ENCODE measurements at regions not wholly inside any gene's neighbourhood (a gene's known extent, or its start where the extent isn't known, plus 50 kb on each side); places are given as distances from the start of the nearest gene placed in this dataset.
"Not testable (repeated sequence)": the region's sequence is repeated elsewhere in the genome, so short reads cannot be mapped to it uniquely, and the experiment has no call there.

DNA sequence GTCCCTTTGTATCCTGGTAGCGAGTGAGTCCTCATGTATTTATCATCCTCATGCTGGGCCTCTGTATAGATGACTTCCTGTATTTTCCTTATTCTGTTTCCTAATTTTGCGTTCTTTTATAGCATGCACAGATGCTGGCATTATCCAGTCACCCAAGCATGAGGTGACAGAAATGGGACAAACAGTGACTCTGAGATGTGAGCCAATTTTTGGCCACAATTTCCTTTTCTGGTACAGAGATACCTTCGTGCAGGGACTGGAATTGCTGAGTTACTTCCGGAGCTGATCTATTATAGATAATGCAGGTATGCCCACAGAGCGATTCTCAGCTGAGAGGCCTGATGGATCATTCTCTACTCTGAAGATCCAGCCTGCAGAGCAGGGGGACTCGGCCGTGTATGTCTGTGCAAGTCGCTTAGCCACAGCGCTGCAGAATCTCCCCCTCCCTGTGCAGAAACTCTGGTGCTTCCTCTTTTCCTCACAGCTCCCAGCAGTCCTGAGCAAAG lies 183.1 kb upstream of the PRSS58 start:
- DNase-seq (ENCODE audit: low read depth in 2 of 2): no peak

GRCh38 chr7:142440219-142440905 lies 182.5 kb upstream of the PRSS58 start:
- DNase-seq (ENCODE audit: low read depth in 2 of 2): peak in 1 of 2 donors; percentile 10

DNA sequence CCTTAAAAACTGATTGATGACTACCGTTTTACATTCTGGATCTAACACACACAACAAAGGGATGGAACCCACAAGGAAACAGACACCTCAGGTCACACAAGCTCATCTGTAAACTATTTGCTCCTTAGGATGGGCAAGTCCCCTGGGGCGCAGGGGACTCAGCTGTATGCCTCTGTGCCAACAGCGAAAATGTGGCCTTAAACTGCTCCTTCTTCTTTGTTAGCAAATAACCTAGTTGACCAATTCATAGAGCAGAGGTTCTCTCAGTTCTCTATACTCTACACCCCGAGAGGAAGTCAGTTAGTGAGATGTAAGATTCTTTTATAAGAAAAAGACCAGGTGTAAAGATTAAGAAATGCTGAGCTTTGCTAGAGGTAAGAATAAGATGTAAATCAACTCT lies 181.9 kb upstream of the PRSS58 start:
- no peak for DNase-seq (ENCODE audit: low read depth in 2 of 2)

GRCh38 chr7:142438923-142439515 lies 181.2 kb upstream of the PRSS58 start:
- no peak for DNase-seq (ENCODE audit: low read depth in 2 of 2)

DNA sequence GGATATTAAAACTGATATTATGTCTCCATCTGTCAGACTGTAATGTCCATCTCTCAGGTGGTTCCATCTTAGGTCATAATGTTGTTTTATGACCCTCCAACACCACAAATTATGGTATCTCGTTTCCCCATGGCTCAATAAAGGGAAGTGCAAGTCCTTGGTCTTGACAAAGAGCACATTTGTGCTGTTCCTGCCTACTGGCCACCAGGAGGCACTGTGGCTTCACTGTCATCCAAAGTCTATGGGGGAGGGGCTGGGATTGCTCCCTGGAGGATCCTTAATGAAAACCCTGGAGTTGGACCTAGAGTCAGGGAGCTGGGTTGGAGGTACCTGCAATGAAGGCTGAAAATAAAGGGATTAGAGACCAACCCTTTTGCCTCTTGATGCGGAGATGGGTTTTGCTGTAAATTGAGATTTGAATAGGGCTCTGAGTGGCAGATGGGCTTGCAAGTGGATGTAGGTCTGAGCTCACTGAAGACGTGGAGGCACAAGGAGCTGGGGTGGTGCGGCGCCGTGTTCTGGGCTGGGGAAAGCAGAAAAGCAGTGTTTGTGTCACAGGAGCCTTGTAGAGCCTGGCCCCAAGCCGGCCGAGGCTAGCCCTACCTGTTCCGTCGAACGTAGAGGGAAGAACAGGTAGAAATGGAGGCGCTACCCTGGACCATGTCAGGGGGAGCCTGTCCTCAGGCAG lies 180.5 kb upstream of the PRSS58 start:
- peak; percentile 9 to 58 for DNase-seq (ENCODE audit: low read depth in 2 of 2)

DNA sequence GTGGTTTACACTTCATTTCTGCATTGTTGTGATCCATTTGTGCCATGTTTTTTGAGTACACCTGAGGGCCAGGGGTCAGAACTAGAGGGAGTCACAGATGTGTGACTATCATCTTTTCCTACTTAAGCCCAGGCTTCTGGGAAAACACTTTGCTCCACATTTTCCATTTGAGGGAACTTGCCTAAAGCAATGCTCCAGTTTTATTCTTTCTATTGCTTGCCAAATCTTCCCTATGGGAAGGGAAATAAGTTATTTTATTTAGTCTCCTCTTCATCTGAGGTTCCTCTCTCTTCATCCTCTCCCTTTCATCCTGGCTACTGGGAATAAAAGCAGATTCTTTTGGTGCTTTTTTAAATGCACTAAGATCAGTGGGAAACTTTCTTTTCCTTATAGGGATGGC lies 179.9 kb upstream of the PRSS58 start:
- no peak for DNase-seq (ENCODE audit: low read depth in 2 of 2)

- peak in 1 of 2 donors; percentile 37 for DNase-seq (ENCODE audit: low read depth in 2 of 2)
These were observed 178.7 kb upstream of the PRSS58 start for GRCh38 chr7:142436601-142437000.

DNA sequence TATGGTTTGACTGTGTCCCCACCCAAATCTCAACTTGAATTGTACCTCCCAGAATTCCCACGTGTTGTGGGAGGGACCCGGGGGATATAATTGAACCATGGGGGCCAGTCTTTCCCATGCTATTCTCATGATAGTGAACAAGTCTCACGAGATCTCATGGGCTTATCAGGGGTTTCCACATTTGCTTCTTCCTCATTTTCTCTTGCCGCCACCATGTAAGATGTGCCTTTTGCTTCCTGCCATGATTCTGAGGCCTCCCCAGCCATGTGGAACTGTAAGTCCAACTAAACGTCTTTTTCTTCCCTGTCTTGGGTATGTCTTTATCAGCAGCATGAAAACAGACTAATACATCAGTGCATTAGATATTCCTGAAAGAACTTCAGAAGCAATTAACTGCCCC lies 177.7 kb upstream of the PRSS58 start:
- DNase-seq (ENCODE audit: low read depth in 2 of 2): not testable (repeated sequence)

DNA sequence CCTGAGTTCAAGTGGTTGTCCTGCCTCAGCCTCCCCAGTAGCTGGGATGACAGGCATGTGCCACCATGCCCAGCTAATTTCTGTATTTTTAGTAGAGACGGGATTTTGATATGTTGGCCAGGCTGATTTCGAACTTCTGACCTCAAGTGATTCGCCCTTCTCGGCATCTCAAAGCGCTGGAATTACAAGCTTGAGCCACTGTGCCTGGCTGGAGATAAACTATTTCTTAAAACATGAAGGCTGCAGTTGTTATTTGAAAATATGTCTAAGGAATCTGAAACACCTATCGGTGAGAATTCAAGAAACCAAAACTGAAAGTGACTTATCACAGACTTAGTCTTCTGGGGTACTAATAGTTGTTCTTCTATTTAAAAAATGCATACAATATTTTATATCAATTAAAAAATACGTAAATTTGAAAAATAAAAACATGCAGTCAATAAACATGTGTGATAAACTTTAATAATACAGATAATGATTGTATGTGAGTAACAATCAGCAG lies 176.9 kb upstream of the PRSS58 start:
- no peak for DNase-seq (ENCODE audit: low read depth in 2 of 2)

- DNase-seq (ENCODE audit: low read depth in 2 of 2): not testable (repeated sequence)
These were observed 176.3 kb upstream of the PRSS58 start for GRCh38 chr7:142434133-142434532.

DNA sequence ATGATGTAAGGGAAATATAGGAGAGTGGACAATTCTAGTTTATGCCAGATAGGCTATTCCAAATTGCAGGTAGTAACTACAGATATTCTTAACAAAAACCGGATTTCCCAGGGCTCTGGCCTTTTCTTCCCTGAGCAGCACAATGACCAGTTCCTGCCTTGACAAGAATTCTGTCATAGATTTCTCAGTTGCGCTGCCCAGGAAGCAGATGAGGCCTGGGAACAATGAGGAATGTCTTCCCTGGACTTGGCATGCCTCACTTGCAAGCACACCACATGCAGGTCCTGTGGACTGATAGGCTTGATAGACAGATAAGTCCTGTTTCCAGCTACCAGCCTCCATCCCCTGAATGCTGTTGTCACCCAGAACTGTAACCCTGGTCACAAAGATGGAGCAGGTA lies 174.5 kb upstream of the PRSS58 start:
- peak in 1 of 2 donors; percentile 14 for DNase-seq (ENCODE audit: low read depth in 2 of 2)

- DNase-seq (ENCODE audit: low read depth in 2 of 2): no peak
These were observed 173.6 kb upstream of the PRSS58 start for GRCh38 chr7:142431491-142431890.

DNA sequence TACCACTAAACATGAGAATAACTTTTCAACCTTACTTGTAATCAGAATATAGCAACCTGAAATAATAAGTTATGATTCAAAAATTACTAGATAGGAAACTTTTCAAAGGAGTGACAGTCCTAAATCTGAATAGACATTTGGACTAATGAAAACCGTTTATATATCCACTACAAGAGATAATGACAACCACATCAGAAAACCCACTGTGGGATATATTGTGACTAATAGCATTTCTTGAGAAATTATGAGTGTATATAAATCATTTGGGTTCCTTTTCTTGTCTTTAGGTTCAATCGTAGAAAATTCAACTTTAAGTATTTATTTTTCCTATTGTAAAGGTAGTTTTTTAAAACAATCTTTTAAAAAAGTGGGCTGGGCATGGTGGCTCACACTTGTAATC lies 170.2 kb upstream of the PRSS58 start:
- no peak for DNase-seq (ENCODE audit: low read depth in 2 of 2)

DNA sequence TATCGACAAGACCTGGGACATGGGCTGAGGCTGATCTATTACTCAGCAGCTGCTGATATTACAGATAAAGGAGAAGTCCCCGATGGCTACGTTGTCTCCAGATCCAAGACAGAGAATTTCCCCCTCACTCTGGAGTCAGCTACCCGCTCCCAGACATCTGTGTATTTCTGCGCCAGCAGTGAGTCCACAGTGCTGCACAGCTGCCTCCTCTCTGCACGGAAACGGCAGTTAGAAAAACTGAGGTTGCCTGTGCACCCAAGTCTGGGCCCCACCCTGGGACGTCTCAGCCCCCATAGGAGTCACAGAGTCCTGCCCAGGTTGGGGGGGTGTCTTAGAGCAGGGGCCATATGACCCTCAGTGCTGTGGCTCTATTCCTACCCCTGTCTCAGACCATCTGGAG lies 167.4 kb upstream of the PRSS58 start:
- no peak for DNase-seq (ENCODE audit: low read depth in 2 of 2)

DNA sequence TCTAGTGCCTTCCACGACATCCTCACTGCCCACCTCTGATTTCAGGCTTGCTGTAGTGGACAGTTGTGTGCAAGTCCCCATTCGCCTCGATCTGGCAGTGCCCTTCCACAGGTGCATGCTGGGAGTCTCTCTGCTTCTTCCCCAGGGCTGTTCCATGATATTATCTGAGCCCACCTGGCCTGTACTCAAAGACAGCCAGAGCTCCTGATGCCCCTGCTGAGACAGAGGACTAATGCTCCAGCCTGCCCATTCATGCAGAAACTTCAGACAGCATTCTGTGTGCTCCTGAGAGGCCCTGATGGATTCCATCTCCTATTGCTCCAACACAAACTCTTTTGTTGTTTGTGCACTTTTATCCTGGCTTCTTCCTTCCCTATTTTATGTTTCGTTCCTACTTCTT lies 164.8 kb upstream of the PRSS58 start:
- DNase-seq (ENCODE audit: low read depth in 2 of 2): no peak

- DNase-seq (ENCODE audit: low read depth in 2 of 2): peak in 1 of 2 donors; percentile 30
These were observed 162.9 kb upstream of the PRSS58 start for GRCh38 chr7:142420554-142421362.

DNA sequence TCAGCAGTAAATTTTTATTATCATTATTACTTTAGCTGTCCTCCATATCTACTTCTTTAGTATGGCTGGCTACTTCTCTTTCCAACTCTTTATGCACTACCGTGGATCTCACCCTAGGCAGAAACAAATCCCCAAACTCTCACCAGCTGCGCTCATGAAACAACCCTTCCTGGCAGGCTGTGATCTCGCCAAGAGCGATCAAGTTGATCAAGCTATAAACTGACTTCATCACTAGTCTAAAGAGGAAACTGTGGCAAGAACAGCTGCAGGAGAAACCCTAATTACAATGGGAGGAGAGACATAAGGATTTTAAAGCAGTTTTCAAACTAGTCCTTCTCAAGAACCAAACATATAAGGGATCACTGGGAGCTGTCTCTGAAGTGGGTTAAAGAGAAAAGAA lies 160.5 kb upstream of the PRSS58 start:
- DNase-seq (ENCODE audit: low read depth in 2 of 2): no peak

- no peak for DNase-seq (ENCODE audit: low read depth in 2 of 2)
These were observed 157.1 kb upstream of the PRSS58 start for GRCh38 chr7:142414915-142415314.

GRCh38 chr7:142414135-142414534 lies 156.3 kb upstream of the PRSS58 start:
- DNase-seq (ENCODE audit: low read depth in 2 of 2): no peak

- no peak for DNase-seq (ENCODE audit: low read depth in 2 of 2)
These were observed 155.6 kb upstream of the PRSS58 start for GRCh38 chr7:142413280-142414000.

All from dermis microvascular lymphatic vessel endothelial cell (primary cell).